ENCODE measurements at regions not wholly inside any gene's neighbourhood (a gene's known extent, or its start where the extent isn't known, plus 50 kb on each side); places are given as distances from the start of the nearest gene placed in this dataset.

- no peak for DNase-seq
Measured at GRCh38 chr9:107119735-107120134, 163.3 kb upstream of the RAD23B start.

GRCh38 chr9:107123389-107123788, 159.7 kb upstream of the RAD23B start:
- DNase-seq, result no peak

GRCh38 chr9:107127608-107128007, 155.5 kb upstream of the RAD23B start:
- DNase-seq, result no peak

- no peak for DNase-seq
Measured at GRCh38 chr9:107131108-107131799, 151.8 kb upstream of the RAD23B start.

GRCh38 chr9:107136296-107136695, 146.8 kb upstream of the RAD23B start:
- no peak for DNase-seq

- DNase-seq, result no peak
Measured at GRCh38 chr9:107137495-107138202, 145.4 kb upstream of the RAD23B start.

GRCh38 chr9:107138261-107138992, 144.7 kb upstream of the RAD23B start:
- no peak for DNase-seq

GRCh38 chr9:107141967-107142366, 141.1 kb upstream of the RAD23B start:
- no peak for DNase-seq

GRCh38 chr9:107142430-107142829, 140.6 kb upstream of the RAD23B start:
- DNase-seq, result no peak

- DNase-seq, result no peak
Measured at GRCh38 chr9:107142896-107143603, 140.0 kb upstream of the RAD23B start.

GRCh38 chr9:107144475-107144874, 138.6 kb upstream of the RAD23B start:
- DNase-seq, result no peak

GRCh38 chr9:107147134-107147533, 135.9 kb upstream of the RAD23B start:
- DNase-seq, result no peak

GRCh38 chr9:107148216-107148615, 134.9 kb upstream of the RAD23B start:
- DNase-seq, result no peak

- DNase-seq, result no peak
Measured at GRCh38 chr9:107149756-107150155, 133.3 kb upstream of the RAD23B start.

GRCh38 chr9:107153336-107153735, 129.7 kb upstream of the RAD23B start:
- DNase-seq, result no peak

- no peak for DNase-seq
Measured at GRCh38 chr9:107154291-107154690, 128.8 kb upstream of the RAD23B start.

- no peak for DNase-seq
Measured at GRCh38 chr9:107154766-107155165, 128.3 kb upstream of the RAD23B start.

- DNase-seq, result no peak
Measured at GRCh38 chr9:107155244-107155817, 127.7 kb upstream of the RAD23B start.

GRCh38 chr9:107158321-107158720, 124.8 kb upstream of the RAD23B start:
- no peak for DNase-seq

- no peak for DNase-seq
Measured at GRCh38 chr9:107161338-107161737, 121.7 kb upstream of the RAD23B start.

- no peak for DNase-seq
Measured at GRCh38 chr9:107163370-107163769, 119.7 kb upstream of the RAD23B start.

- no peak for DNase-seq
Measured at GRCh38 chr9:107169796-107170195, 113.3 kb upstream of the RAD23B start.

GRCh38 chr9:107170801-107171200, 112.3 kb upstream of the RAD23B start:
- DNase-seq, result no peak
